ENCODE measurements at regions not wholly inside any gene's neighbourhood (a gene's known extent, or its start where the extent isn't known, plus 50 kb on each side); places are given as distances from the start of the nearest gene placed in this dataset.

GRCh38 chr18:44107187-44107586 lies 573.5 kb upstream of the SETBP1 start:
- H3K27ac ChIP-seq (ENCODE audit: extremely low read depth, low read depth, low read length), result no peak overlapping the region
- H3K36me3 ChIP-seq (ENCODE audit: control insufficient read depth in 2 of 2, insufficient read depth in 1 of 2, low read length in 2 of 2), result no peaks in the 10 kb centered on the region
- no peaks in the 10 kb centered on the region for H3K9me3 ChIP-seq (ENCODE audit: control insufficient read depth, insufficient read depth, low read depth, low read length)
- H3K4me3 ChIP-seq (ENCODE audit: low read depth, low read length), result no peak overlapping the region
- CTCF ChIA-PET, result no interaction called here
- H3K4me1 ChIP-seq (ENCODE audit: control insufficient read depth, insufficient read depth, low read length), result no peaks in the 10 kb centered on the region
- POLR2A ChIA-PET, result no interaction called here
- TF ChIP-seq ZNF610 (tag by site-specific recombination; IDR thresholded peaks at IDR 0.05; ENCODE audit: borderline replicate concordance), result no peak
- TF ChIP-seq ZNF155 (tag by site-specific recombination; IDR thresholded peaks at IDR 0.05), result no peak
- TF ChIP-seq SCRT1 (tag by site-specific recombination; IDR thresholded peaks at IDR 0.05; ENCODE audit: borderline replicate concordance), result no peak
- no peak for TF ChIP-seq ZNF626 (tag by site-specific recombination; IDR thresholded peaks at IDR 0.05)
- no peak for TF ChIP-seq ZNF423 (tag by site-specific recombination; IDR thresholded peaks at IDR 0.05)
- TF ChIP-seq REPIN1 (tag by site-specific recombination; IDR thresholded peaks at IDR 0.05; ENCODE audit: low read depth), result no peak
- no peak for TF ChIP-seq ZNF48 (tag by site-specific recombination; IDR thresholded peaks at IDR 0.05)
- no peak for TF ChIP-seq ZNF394 (tag by site-specific recombination; IDR thresholded peaks at IDR 0.05; ENCODE audit: borderline replicate concordance)
- TF ChIP-seq ZSCAN30 (tag by site-specific recombination; IDR thresholded peaks at IDR 0.05), result no peak
- no peak for TF ChIP-seq ZNF600 (tag by site-specific recombination; IDR thresholded peaks at IDR 0.05)
- TF ChIP-seq ZFP37 (tag by site-specific recombination; IDR thresholded peaks at IDR 0.05), result no peak

GRCh38 chr18:44111337-44111736 lies 569.4 kb upstream of the SETBP1 start:
- Histone ChIP-seq H3K4me3 (ENCODE audit: low read depth, low read length) (no peak overlapping the region), H3K36me3 (ENCODE audit: control insufficient read depth in 2 of 2, insufficient read depth in 1 of 2, low read length in 2 of 2) (no peaks in the 10 kb centered on the region), H3K4me1 (ENCODE audit: control insufficient read depth, insufficient read depth, low read length) (no peaks in the 10 kb centered on the region), H3K27ac (ENCODE audit: extremely low read depth, low read depth, low read length) (no peak overlapping the region), H3K9me3 (ENCODE audit: control insufficient read depth, insufficient read depth, low read depth, low read length) (no peaks in the 10 kb centered on the region)
- POLR2A ChIA-PET, result no interaction called here
- no peak for TF ChIP-seq OSR2 (tag by site-specific recombination; IDR thresholded peaks at IDR 0.05)
- TF ChIP-seq KLF17 (tag by site-specific recombination; IDR thresholded peaks at IDR 0.05), result no peak
- no peak for TF ChIP-seq ZSCAN30 (tag by site-specific recombination; IDR thresholded peaks at IDR 0.05)
- TF ChIP-seq KLF16 (tag by site-specific recombination; IDR thresholded peaks at IDR 0.05), result no peak
- TF ChIP-seq MYNN (tag by site-specific recombination; IDR thresholded peaks at IDR 0.05; ENCODE audit: borderline replicate concordance), result no peak
- no peak for TF ChIP-seq BCL11A (tag by site-specific recombination; IDR thresholded peaks at IDR 0.05; ENCODE audit: low read depth)
- no peak for TF ChIP-seq ZNF677 (tag by site-specific recombination; IDR thresholded peaks at IDR 0.05)
- no peak for TF ChIP-seq PRDM6 (tag by site-specific recombination; IDR thresholded peaks at IDR 0.05)
- no peak for TF ChIP-seq WT1 (tag by site-specific recombination; IDR thresholded peaks at IDR 0.05)
- TF ChIP-seq ZNF214 (tag by site-specific recombination; IDR thresholded peaks at IDR 0.05; ENCODE audit: borderline replicate concordance), result no peak
- TF ChIP-seq ZNF792 (tag by site-specific recombination; IDR thresholded peaks at IDR 0.05), result no peak
- no peak for TF ChIP-seq AEBP2 (tag by site-specific recombination; IDR thresholded peaks at IDR 0.05; ENCODE audit: borderline replicate concordance)
- TF ChIP-seq, protein P1, sequence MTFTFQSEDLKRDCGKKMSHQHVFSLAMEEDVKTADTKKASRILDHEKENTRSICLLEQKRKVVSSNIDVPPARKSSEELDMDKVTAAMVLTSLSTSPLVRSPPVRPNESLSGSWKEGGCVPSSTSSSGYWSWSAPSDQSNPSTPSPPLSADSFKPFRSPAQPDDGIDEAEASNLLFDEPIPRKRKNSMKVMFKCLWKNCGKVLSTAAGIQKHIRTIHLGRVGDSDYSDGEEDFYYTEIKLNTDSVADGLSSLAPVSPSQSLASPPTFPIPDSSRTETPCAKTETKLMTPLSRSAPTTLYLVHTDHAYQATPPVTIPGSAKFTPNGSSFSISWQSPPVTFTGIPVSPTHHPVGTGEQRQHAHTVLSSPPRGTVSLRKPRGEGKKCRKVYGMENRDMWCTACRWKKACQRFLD (tag by site-specific recombination; IDR thresholded peaks at IDR 0.05), result no peak
- no peak for TF ChIP-seq ZNF133 (tag by site-specific recombination; IDR thresholded peaks at IDR 0.05)
- no peak for TF ChIP-seq ZFP41 (tag by site-specific recombination; IDR thresholded peaks at IDR 0.05; ENCODE audit: borderline replicate concordance)
- CTCF ChIA-PET, result interaction anchor here (0.7 to 1.7 kb wide), 3 partner anchors 13 to 129 kb away, joined by 3 to 9 read pairs (median 3); no protein-coding TSS in a partner anchor

Measured in HEK293 (cell line).